GM19025 (cell line): ENCODE measurements at regions not wholly inside any gene's neighbourhood (a gene's known extent, or its start where the extent isn't known, plus 50 kb on each side); places are given as distances from the start of the nearest gene placed in this dataset.
"Not testable (repeated sequence)": the region's sequence is repeated elsewhere in the genome, so short reads cannot be mapped to it uniquely, and the experiment has no call there.

ENCODE experiments used
- ATAC-seq: cut with Tn5 transposase; IDR thresholded peaks from one replicate; pipeline ENCODE4 v1.9.1; 2021; ENCODE audit warnings: mild to moderate bottlenecking, low read depth, moderate library complexity; ENCODE audit not compliant: unreplicated experiment

- no peak for ATAC-seq
Measured at GRCh38 chr7:81298951-81299666, 380.3 kb upstream of the SEMA3C start.

- no peak for ATAC-seq
Measured at GRCh38 chr7:81297317-81297716, 378.5 kb upstream of the SEMA3C start.

- ATAC-seq: no peak
Measured at GRCh38 chr7:81296726-81297125, 377.9 kb upstream of the SEMA3C start.

- no peak for ATAC-seq
Measured at GRCh38 chr7:81294897-81295515, 376.2 kb upstream of the SEMA3C start.

- ATAC-seq: no peak
Measured at GRCh38 chr7:81293806-81294205, 375.0 kb upstream of the SEMA3C start.

GRCh38 chr7:81286754-81287153 is 367.9 kb upstream of the SEMA3C start:
- ATAC-seq: not testable (repeated sequence)

GRCh38 chr7:81285142-81285871 is 366.5 kb upstream of the SEMA3C start:
- ATAC-seq: no peak

- no peak for ATAC-seq
Measured at GRCh38 chr7:81284576-81284975, 365.7 kb upstream of the SEMA3C start.

- ATAC-seq: no peak
Measured at GRCh38 chr7:81280531-81280930, 361.7 kb upstream of the SEMA3C start.

GRCh38 chr7:81277691-81278090 is 358.8 kb upstream of the SEMA3C start:
- ATAC-seq: no peak

- ATAC-seq: no peak
Measured at GRCh38 chr7:81273601-81274397, 354.9 kb upstream of the SEMA3C start.

- no peak for ATAC-seq
Measured at GRCh38 chr7:81272176-81272575, 353.3 kb upstream of the SEMA3C start.

- ATAC-seq: no peak
Measured at GRCh38 chr7:81268551-81268950, 349.7 kb upstream of the SEMA3C start.

GRCh38 chr7:81267508-81267907 is 348.7 kb upstream of the SEMA3C start:
- no peak for ATAC-seq

GRCh38 chr7:81264116-81264515 is 345.3 kb upstream of the SEMA3C start:
- ATAC-seq: no peak

- ATAC-seq: no peak
Measured at GRCh38 chr7:81260152-81260551, 341.3 kb upstream of the SEMA3C start.

- no peak for ATAC-seq
Measured at GRCh38 chr7:81256991-81257390, 338.1 kb upstream of the SEMA3C start.

GRCh38 chr7:81248420-81248819 is 329.6 kb upstream of the SEMA3C start:
- no peak for ATAC-seq

- ATAC-seq: not testable (repeated sequence)
Measured at GRCh38 chr7:81247364-81247763, 328.5 kb upstream of the SEMA3C start.

- ATAC-seq: no peak
Measured at GRCh38 chr7:81245353-81245752, 326.5 kb upstream of the SEMA3C start.

GRCh38 chr7:81244224-81244623 is 325.4 kb upstream of the SEMA3C start:
- ATAC-seq: no peak
